PC-9 (cell line): ENCODE measurements at regions not wholly inside any gene's neighbourhood (a gene's known extent, or its start where the extent isn't known, plus 50 kb on each side); places are given as distances from the start of the nearest gene placed in this dataset.

ENCODE experiments used
- BruUV-seq: library from RNA; stranded (reverse); fragments of 400-500 nt; replicated peaks from 2 replicates; lab custom pipeline; 2021; lab: Mats Ljungman, UMichigan
- CTCF ChIA-PET: fragments of 300-600 bp; sonication (Branson Sonifier 250); formaldehyde crosslinking; loops from one replicate; lab custom pipeline; 2022; ENCODE audit warnings: antibody characterized with exemption; lab: Charles Lee
- POLR2A ChIA-PET: fragments of 300-600 bp; sonication (Branson Sonifier 250); formaldehyde crosslinking; loops from one replicate; lab custom pipeline; 2022; ENCODE audit warnings: antibody characterized with exemption; ENCODE audit not compliant: unreplicated experiment; lab: Charles Lee
- DNase-seq, 2 experiments: peaks; one replicate each; pipeline versions ENCODE4 v3.0.0 to v3.0.0-alpha.2; 2015 to 2022; ENCODE audit warnings: mixed read lengths in 1 of 2
- H2AFZ ChIP-seq: fragments of 200-600 bp; sonication (generic); 2 replicates; pipeline ENCODE4 v1.8.1; 2017; ENCODE audit warnings: antibody characterized with exemption
- H3F3A ChIP-seq: fragments of 200-600 bp; sonication (generic); 2 replicates; pipeline ENCODE4 v1.8.1; 2017; ENCODE audit warnings: antibody characterized with exemption, mild to moderate bottlenecking, low read depth; ENCODE audit not compliant: insufficient read depth
- H3K27ac ChIP-seq: fragments of 200-600 bp; sonication (generic); 2 replicates; pipeline ENCODE4 v1.6.1; 2016; ENCODE audit warnings: mixed run types
- H3K27me3 ChIP-seq: fragments of 200-600 bp; sonication (generic); 2 replicates; pipeline ENCODE4 v1.6.1; 2016; ENCODE audit warnings: low read depth, mixed run types; ENCODE audit not compliant: insufficient read depth
- H3K36me3 ChIP-seq: fragments of 200-600 bp; sonication (generic); 2 replicates; pipeline ENCODE4 v1.6.1; 2016; ENCODE audit warnings: low read depth, mixed run types
- H3K4me1 ChIP-seq: fragments of 200-600 bp; sonication (generic); replicated peaks from 2 replicates; pipeline ENCODE4 v1.6.1; 2016; ENCODE audit warnings: mixed run types; ENCODE audit not compliant: insufficient read depth
- H3K4me2 ChIP-seq: fragments of 200-600 bp; sonication (generic); 2 replicates; pipeline ENCODE4 v1.6.1; 2017; ENCODE audit warnings: mixed run types
- H3K4me3 ChIP-seq: fragments of 200-600 bp; sonication (generic); 2 replicates; pipeline ENCODE4 v1.6.1; 2016; ENCODE audit warnings: mixed run types
- H3K79me2 ChIP-seq: fragments of 200-600 bp; sonication (generic); 2 replicates; pipeline ENCODE4 v1.6.1; 2017; ENCODE audit warnings: low read depth, mixed run types
- H3K9me2 ChIP-seq: fragments of 200-600 bp; sonication (generic); 2 replicates; pipeline ENCODE4 v1.8.1; 2017; ENCODE audit warnings: mild to moderate bottlenecking; ENCODE audit not compliant: insufficient read depth
- H3K9me3 ChIP-seq: fragments of 200-600 bp; sonication (generic); 2 replicates; pipeline ENCODE4 v1.8.1; 2016; ENCODE audit warnings: low read depth; ENCODE audit not compliant: insufficient read depth
- H4K20me1 ChIP-seq: fragments of 200-600 bp; sonication (generic); 2 replicates; pipeline ENCODE4 v1.8.1; 2017; ENCODE audit not compliant: insufficient read depth
- EZH2 ChIP-seq: fragments of 200-600 bp; sonication (generic); IDR thresholded peaks from 2 replicates; pipeline ENCODE4 v1.8.0; 2017; ENCODE audit warnings: antibody characterized with exemption, low read depth
- intact Hi-C: fragments of 100-400 bp; cut with micrococcal nuclease; formaldehyde crosslinking; loops from one replicate; pipeline ENCODE4 v1.10.0; 2022; ENCODE audit not compliant: unreplicated experiment
- TF ChIP-seq, protein P1 (sequence below): fragments of 200-600 bp; sonication (generic); conservative IDR thresholded peaks from 2 replicates; pipeline ENCODE4 v1.6.1; 2017; ENCODE audit warnings: mixed run types, antibody characterized with exemption, mild to moderate bottlenecking, moderate library complexity

- H3K27ac ChIP-seq, result no peak overlapping the region
- H3K27me3 ChIP-seq, result no peaks in the 10 kb centered on the region
- H3K36me3 ChIP-seq, result no peaks in the 10 kb centered on the region
- BruUV-seq, result no TSS peak
- H3F3A ChIP-seq, result no peaks in the 10 kb centered on the region
- no peaks in the 10 kb centered on the region for H3K79me2 ChIP-seq
- H3K4me2 ChIP-seq, result no peak overlapping the region
- no peak for DNase-seq
- H3K4me1 ChIP-seq, result peaks cover 59% of the 10 kb centered on the region
- H3K4me3 ChIP-seq, result no peak overlapping the region
- no peaks in the 10 kb centered on the region for H4K20me1 ChIP-seq
- H2AFZ ChIP-seq, result no peak overlapping the region
- ChIA-PET POLR2A (no interaction called here), CTCF (no interaction called here)
- H3K9me3 ChIP-seq, result no peaks in the 10 kb centered on the region
- TF ChIP-seq, protein P1, sequence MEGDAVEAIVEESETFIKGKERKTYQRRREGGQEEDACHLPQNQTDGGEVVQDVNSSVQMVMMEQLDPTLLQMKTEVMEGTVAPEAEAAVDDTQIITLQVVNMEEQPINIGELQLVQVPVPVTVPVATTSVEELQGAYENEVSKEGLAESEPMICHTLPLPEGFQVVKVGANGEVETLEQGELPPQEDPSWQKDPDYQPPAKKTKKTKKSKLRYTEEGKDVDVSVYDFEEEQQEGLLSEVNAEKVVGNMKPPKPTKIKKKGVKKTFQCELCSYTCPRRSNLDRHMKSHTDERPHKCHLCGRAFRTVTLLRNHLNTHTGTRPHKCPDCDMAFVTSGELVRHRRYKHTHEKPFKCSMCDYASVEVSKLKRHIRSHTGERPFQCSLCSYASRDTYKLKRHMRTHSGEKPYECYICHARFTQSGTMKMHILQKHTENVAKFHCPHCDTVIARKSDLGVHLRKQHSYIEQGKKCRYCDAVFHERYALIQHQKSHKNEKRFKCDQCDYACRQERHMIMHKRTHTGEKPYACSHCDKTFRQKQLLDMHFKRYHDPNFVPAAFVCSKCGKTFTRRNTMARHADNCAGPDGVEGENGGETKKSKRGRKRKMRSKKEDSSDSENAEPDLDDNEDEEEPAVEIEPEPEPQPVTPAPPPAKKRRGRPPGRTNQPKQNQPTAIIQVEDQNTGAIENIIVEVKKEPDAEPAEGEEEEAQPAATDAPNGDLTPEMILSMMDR, result no peak
- intact Hi-C loops, result no loop called here
- H3K9me2 ChIP-seq, result no peaks in the 10 kb centered on the region
These were observed 113.9 kb upstream of the ANO1 start for GRCh38 chr11:69964247-69964643.

GRCh38 chr11:69965821-69966582, 112.1 kb upstream of the ANO1 start:
- POLR2A ChIA-PET, result no interaction called here
- DNase-seq, result no peak

GRCh38 chr11:69966583-69966835, 111.6 kb upstream of the ANO1 start:
- TF ChIP-seq EZH2, result no peak
- TF ChIP-seq, protein P1, result no peak
- H3K79me2 ChIP-seq, result no peaks in the 10 kb centered on the region
- H2AFZ ChIP-seq, result no peak overlapping the region
- no peak for DNase-seq
- no peaks in the 10 kb centered on the region for H4K20me1 ChIP-seq
- H3K27ac ChIP-seq, result no peak overlapping the region
- H3K4me1 ChIP-seq, result peaks cover 59% of the 10 kb centered on the region
- ChIA-PET POLR2A (no interaction called here), CTCF (no interaction called here)
- H3K9me2 ChIP-seq, result no peaks in the 10 kb centered on the region
- no peaks in the 10 kb centered on the region for H3F3A ChIP-seq
- BruUV-seq, result no TSS peak
- H3K4me3 ChIP-seq, result no peak overlapping the region
- no peaks in the 10 kb centered on the region for H3K36me3 ChIP-seq
- no peaks in the 10 kb centered on the region for H3K9me3 ChIP-seq
- intact Hi-C loops, result no loop called here
- peak overlapping the region; percentile 23 for H3K4me2 ChIP-seq
- no peaks in the 10 kb centered on the region for H3K27me3 ChIP-seq

More at GRCh38 chr11:69965821-69966582, 112.1 kb upstream of the ANO1 start:
- intact Hi-C loops, result no loop called here
- H3K9me3 ChIP-seq, result no peaks in the 10 kb centered on the region
- H4K20me1 ChIP-seq, result no peaks in the 10 kb centered on the region
- H3K4me3 ChIP-seq, result no peak overlapping the region
- no peaks in the 10 kb centered on the region for H3K79me2 ChIP-seq
- TF ChIP-seq, protein P1, result no peak
- no peak for TF ChIP-seq EZH2
- peaks cover 64% of the 10 kb centered on the region for H3K4me1 ChIP-seq
- CTCF ChIA-PET, result no interaction called here
- no peaks in the 10 kb centered on the region for H3K27me3 ChIP-seq
- no peak overlapping the region for H3K27ac ChIP-seq
- H3K36me3 ChIP-seq, result no peaks in the 10 kb centered on the region
- H3K4me2 ChIP-seq, result peak overlapping the region; percentile 23
- no peaks in the 10 kb centered on the region for H3F3A ChIP-seq
- no peak overlapping the region for H2AFZ ChIP-seq
- no TSS peak for BruUV-seq
- no peaks in the 10 kb centered on the region for H3K9me2 ChIP-seq
